SH-SY5Y (cell line): ENCODE measurements at regions not wholly inside any gene's neighbourhood (a gene's known extent, or its start where the extent isn't known, plus 50 kb on each side); places are given as distances from the start of the nearest gene placed in this dataset.

Experiments used
- GATA2 ChIP-seq: IDR thresholded peaks from 2 replicates; pipeline ENCODE4 v1.6.1; 2011; ENCODE audit warnings: mild to moderate bottlenecking, low read depth, low read length
- GATA3 ChIP-seq: IDR thresholded peaks from 2 replicates; pipeline ENCODE4 v1.6.1; 2011; ENCODE audit warnings: low read depth, mild to moderate bottlenecking, low read length, moderate library complexity

GRCh38 chr3:80017369-80017768 is 249.6 kb upstream of the ROBO1 start:
- no peak for TF ChIP-seq GATA3
- TF ChIP-seq GATA2, result no peak
